ENCODE measurements at regions not wholly inside any gene's neighbourhood (a gene's known extent, or its start where the extent isn't known, plus 50 kb on each side); places are given as distances from the start of the nearest gene placed in this dataset.
"Not testable (repeated sequence)": the region's sequence is repeated elsewhere in the genome, so short reads cannot be mapped to it uniquely, and the experiment has no call there.

DNA sequence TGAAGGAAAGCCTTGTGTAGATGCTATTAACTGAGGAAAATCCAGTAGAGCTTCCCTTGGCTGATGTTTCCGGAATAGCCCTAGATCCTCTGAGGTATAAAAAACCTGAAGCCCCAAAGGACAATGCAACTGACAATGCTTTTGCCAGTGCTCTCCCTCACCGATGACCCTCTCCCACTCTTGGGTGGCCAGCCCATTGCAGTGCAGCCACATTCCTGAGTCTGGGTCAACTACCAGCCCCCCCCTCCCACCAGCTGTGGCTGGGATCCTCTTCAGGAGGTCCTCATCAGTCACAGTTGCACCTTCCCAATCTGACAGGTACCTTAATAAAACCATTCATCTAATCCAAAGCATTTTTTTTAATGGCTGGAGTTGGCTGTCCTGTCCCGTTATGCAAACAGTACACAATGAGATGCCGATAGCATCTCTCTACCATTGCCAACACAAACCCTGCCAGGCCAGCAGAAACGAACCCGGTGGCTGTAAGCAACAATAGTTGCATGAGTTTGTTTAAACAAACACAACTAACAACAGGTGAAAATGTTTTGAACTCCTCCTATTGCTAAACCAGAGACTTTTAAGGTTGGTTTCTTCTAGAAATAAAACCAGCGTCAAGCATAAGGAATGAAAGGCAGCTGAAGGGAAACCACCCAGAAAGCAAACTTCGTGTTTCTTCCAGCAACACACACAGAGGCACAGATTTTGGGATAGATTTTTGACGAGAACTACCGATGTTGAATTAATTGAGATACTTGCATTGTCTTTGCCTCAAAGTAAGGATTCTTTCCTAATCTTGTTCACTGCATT lies 128.3 kb upstream of the ARHGEF3 start:
- peaks cover 7% of the 10 kb centered on the region for H3K9me3 ChIP-seq
- intact Hi-C loops (cut with DNase I, micrococcal nuclease) = no loop called here
- H3K4me3 ChIP-seq = no peak overlapping the region
- no peaks in the 10 kb centered on the region for H3K4me1 ChIP-seq (ENCODE audit: low read depth)
- DNase-seq (no peak), ATAC-seq (no peak)
- TF ChIP-seq, protein P1, sequence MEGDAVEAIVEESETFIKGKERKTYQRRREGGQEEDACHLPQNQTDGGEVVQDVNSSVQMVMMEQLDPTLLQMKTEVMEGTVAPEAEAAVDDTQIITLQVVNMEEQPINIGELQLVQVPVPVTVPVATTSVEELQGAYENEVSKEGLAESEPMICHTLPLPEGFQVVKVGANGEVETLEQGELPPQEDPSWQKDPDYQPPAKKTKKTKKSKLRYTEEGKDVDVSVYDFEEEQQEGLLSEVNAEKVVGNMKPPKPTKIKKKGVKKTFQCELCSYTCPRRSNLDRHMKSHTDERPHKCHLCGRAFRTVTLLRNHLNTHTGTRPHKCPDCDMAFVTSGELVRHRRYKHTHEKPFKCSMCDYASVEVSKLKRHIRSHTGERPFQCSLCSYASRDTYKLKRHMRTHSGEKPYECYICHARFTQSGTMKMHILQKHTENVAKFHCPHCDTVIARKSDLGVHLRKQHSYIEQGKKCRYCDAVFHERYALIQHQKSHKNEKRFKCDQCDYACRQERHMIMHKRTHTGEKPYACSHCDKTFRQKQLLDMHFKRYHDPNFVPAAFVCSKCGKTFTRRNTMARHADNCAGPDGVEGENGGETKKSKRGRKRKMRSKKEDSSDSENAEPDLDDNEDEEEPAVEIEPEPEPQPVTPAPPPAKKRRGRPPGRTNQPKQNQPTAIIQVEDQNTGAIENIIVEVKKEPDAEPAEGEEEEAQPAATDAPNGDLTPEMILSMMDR (IDR thresholded peaks at IDR 0.05) = no peak
- no peaks in the 10 kb centered on the region for H3K36me3 ChIP-seq (ENCODE audit: low read depth)

DNA sequence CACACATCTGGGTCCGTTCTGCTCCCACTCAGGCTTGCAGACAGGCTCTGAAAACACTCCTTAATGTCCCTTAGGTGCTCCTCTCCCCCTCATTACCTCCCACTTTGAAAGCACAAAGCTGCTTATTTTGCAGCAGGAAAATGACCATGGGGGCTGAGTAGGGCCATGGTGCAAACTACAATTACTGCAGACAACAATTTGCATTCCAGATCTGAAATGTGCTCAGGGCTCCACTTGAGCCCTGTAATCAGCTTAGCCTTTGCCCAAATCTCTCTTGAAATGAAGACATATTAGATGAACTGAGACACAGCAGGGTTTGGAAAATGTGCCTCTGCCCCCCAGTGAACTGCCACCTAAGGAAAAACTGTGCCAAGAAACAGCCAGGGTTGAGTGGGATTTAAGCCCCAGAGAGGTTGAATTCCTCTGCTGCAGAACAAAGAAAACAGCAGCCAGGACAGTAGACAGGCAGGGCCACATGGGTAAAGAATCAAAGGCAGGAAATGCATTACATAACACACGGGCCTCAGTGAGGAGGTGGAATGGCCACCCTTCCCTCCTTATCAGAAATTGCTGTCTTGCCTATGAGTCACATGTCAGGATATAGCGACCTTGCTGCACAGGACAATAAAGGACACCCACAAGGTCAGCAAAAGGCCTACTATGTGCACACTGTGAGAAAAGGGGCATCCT lies 126.8 kb upstream of the ARHGEF3 start:
- Histone ChIP-seq H3K4me3 (no peak overlapping the region), H3K9me3 (no peaks in the 10 kb centered on the region), H3K36me3 (ENCODE audit: low read depth) (no peaks in the 10 kb centered on the region), H3K4me1 (ENCODE audit: low read depth) (peaks cover 5% of the 10 kb centered on the region)
- TF ChIP-seq, protein P1 (IDR thresholded peaks at IDR 0.05) = no peak
- intact Hi-C loops (cut with DNase I, micrococcal nuclease) = no loop called here
- peak; percentile 62 for ATAC-seq
- DNase-seq = no peak

- H3K4me1 ChIP-seq (ENCODE audit: low read depth) = peaks cover 5% of the 10 kb centered on the region
- H3K9me3 ChIP-seq = no peaks in the 10 kb centered on the region
- TF ChIP-seq, protein P1 (IDR thresholded peaks at IDR 0.05) = no peak
- no peak overlapping the region for H3K4me3 ChIP-seq
- intact Hi-C loops (cut with DNase I, micrococcal nuclease) = no loop called here
- H3K36me3 ChIP-seq (ENCODE audit: low read depth) = no peaks in the 10 kb centered on the region
- DNase-seq (no peak), ATAC-seq (no peak)
Measured at GRCh38 chr3:56927855-56928254, 126.1 kb upstream of the ARHGEF3 start.

GRCh38 chr3:56926947-56927282 lies 125.2 kb upstream of the ARHGEF3 start:
- intact Hi-C loops (cut with DNase I, micrococcal nuclease) = no loop called here
- H3K4me3 ChIP-seq = no peak overlapping the region
- DNase-seq = no peak

GRCh38 chr3:56926243-56926946 lies 124.6 kb upstream of the ARHGEF3 start:
- H3K36me3 ChIP-seq (ENCODE audit: low read depth) = no peaks in the 10 kb centered on the region
- no peak overlapping the region for H3K4me3 ChIP-seq
- DNase-seq (no peak), ATAC-seq (no peak)
- H3K9me3 ChIP-seq = no peaks in the 10 kb centered on the region
- TF ChIP-seq, protein P1 (IDR thresholded peaks at IDR 0.05) = no peak
- intact Hi-C loops (cut with DNase I, micrococcal nuclease) = no loop called here
- H3K4me1 ChIP-seq (ENCODE audit: low read depth) = peaks cover 6% of the 10 kb centered on the region

More at GRCh38 chr3:56926947-56927282, 125.2 kb upstream of the ARHGEF3 start:
- TF ChIP-seq, protein P1 (IDR thresholded peaks at IDR 0.05) = no peak
- Histone ChIP-seq H3K4me1 (ENCODE audit: low read depth) (peaks cover 5% of the 10 kb centered on the region), H3K9me3 (no peaks in the 10 kb centered on the region), H3K36me3 (ENCODE audit: low read depth) (no peaks in the 10 kb centered on the region)
- no peak for ATAC-seq

- H3K4me3 ChIP-seq; DNase-seq; H3K4me1 ChIP-seq (ENCODE audit: low read depth); H3K36me3 ChIP-seq (ENCODE audit: low read depth); ATAC-seq; intact Hi-C loops (cut with DNase I, micrococcal nuclease); H3K9me3 ChIP-seq: not testable (repeated sequence)
Measured at GRCh38 chr3:56924700-56925099, 123.0 kb upstream of the ARHGEF3 start.

Measured in mucosa of descending colon (tissue), 3 donors.